Endodermal cell (in vitro differentiated cells): ENCODE measurements at regions not wholly inside any gene's neighbourhood (a gene's known extent, or its start where the extent isn't known, plus 50 kb on each side); places are given as distances from the start of the nearest gene placed in this dataset.

Source experiments
- DNase-seq: peaks from one replicate; pipeline ENCODE4 v3.0.0-alpha.2; 2017
- H3K27ac ChIP-seq: 2 replicates; pipeline ENCODE4 v1.5.1; 2013; ENCODE audit warnings: mild to moderate bottlenecking, low read depth, low read length, moderate library complexity
- H3K27me3 ChIP-seq: 2 replicates; pipeline ENCODE4 v1.6.1; 2013; ENCODE audit warnings: mild to moderate bottlenecking, low read length, moderate library complexity; ENCODE audit not compliant: insufficient read depth, control insufficient read depth, poor library complexity, severe bottlenecking
- H3K36me3 ChIP-seq: 2 replicates; pipeline ENCODE4 v1.7.0; 2013; ENCODE audit warnings: mild to moderate bottlenecking, low read length, moderate library complexity; ENCODE audit not compliant: control insufficient read depth, insufficient read depth
- H3K4me1 ChIP-seq: one replicate; pipeline ENCODE4 v1.7.0; 2013; ENCODE audit warnings: low read length; ENCODE audit not compliant: control insufficient read depth, insufficient read depth
- H3K4me3 ChIP-seq: 2 replicates; pipeline ENCODE4 v1.5.1; 2013; ENCODE audit warnings: mild to moderate bottlenecking, low read length, moderate library complexity
- H3K9ac ChIP-seq: 2 replicates; pipeline ENCODE4 v1.6.1; 2013; ENCODE audit warnings: mild to moderate bottlenecking, low read length, moderate library complexity; ENCODE audit not compliant: poor library complexity, severe bottlenecking; ENCODE audit errors: extremely low read depth
- H3K9me3 ChIP-seq: 2 replicates; pipeline ENCODE4 v1.6.1; 2013; ENCODE audit warnings: mild to moderate bottlenecking, low read length, moderate library complexity; ENCODE audit not compliant: control insufficient read depth
- H3K27ac Mint-ChIP-seq: 2 replicates; pipeline ENCODE4 v1.8.0; 2020; ENCODE audit warnings: mixed read lengths
- H3K27me3 Mint-ChIP-seq: 2 replicates; pipeline ENCODE4 v1.8.0; 2021; ENCODE audit warnings: mild to moderate bottlenecking, mixed read lengths; ENCODE audit not compliant: insufficient read depth
- H3K36me3 Mint-ChIP-seq: 2 replicates; pipeline ENCODE4 v1.8.0; 2020; ENCODE audit warnings: low read depth, mixed read lengths
- H3K4me1 Mint-ChIP-seq: 2 replicates; pipeline ENCODE4 v1.8.0; 2020; ENCODE audit warnings: mixed read lengths
- H3K4me3 Mint-ChIP-seq: 2 replicates; pipeline ENCODE4 v1.8.0; 2020; ENCODE audit warnings: mild to moderate bottlenecking, moderate library complexity, mixed read lengths
- H3K9me3 Mint-ChIP-seq: 2 replicates; pipeline ENCODE4 v1.8.0; 2020; ENCODE audit warnings: mild to moderate bottlenecking, mixed read lengths
- WGBS, 2 experiments: methylation state at CpG; one replicate each; pipeline versions ENCODE4 v1.1.5 to v1.1.7; 2013; ENCODE audit warnings: missing lambda C conversion rate in 2 of 2, mixed read lengths in 1 of 2; ENCODE audit not compliant: insufficient coverage in 1 of 2, insufficient read length in 1 of 2; 5-methylcytosine and 5-hydroxymethylcytosine counted together
- TF ChIP-seq, protein P1 (sequence below): fragments of 200-600 bp; sonication (generic); conservative IDR thresholded peaks from 2 replicates; pipeline ENCODE4 v1.5.0; 2021; ENCODE audit warnings: antibody characterized with exemption, mild to moderate bottlenecking

- Mint-ChIP-seq H3K4me1 (peaks cover 6% of the 10 kb centered on the region), H3K9me3 (no peaks in the 10 kb centered on the region), H3K36me3 (no peaks in the 10 kb centered on the region), H3K4me3 (no peak overlapping the region), H3K27me3 (no peaks in the 10 kb centered on the region), H3K27ac (no peak overlapping the region)
- Histone ChIP-seq H3K27me3 (no peaks in the 10 kb centered on the region), H3K4me3 (no peak overlapping the region), H3K27ac (no peak overlapping the region), H3K9ac (no peak overlapping the region), H3K36me3 (no peaks in the 10 kb centered on the region), H3K9me3 (no peaks in the 10 kb centered on the region), H3K4me1 (no peaks in the 10 kb centered on the region)
- no peak for DNase-seq
- TF ChIP-seq, protein P1, sequence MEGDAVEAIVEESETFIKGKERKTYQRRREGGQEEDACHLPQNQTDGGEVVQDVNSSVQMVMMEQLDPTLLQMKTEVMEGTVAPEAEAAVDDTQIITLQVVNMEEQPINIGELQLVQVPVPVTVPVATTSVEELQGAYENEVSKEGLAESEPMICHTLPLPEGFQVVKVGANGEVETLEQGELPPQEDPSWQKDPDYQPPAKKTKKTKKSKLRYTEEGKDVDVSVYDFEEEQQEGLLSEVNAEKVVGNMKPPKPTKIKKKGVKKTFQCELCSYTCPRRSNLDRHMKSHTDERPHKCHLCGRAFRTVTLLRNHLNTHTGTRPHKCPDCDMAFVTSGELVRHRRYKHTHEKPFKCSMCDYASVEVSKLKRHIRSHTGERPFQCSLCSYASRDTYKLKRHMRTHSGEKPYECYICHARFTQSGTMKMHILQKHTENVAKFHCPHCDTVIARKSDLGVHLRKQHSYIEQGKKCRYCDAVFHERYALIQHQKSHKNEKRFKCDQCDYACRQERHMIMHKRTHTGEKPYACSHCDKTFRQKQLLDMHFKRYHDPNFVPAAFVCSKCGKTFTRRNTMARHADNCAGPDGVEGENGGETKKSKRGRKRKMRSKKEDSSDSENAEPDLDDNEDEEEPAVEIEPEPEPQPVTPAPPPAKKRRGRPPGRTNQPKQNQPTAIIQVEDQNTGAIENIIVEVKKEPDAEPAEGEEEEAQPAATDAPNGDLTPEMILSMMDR = no peak
- 84 to 100% methylated on average over 1 of the region's 1 CpG for WGBS, 2 experiments
These were observed 130.5 kb downstream of the FAM76B start for GRCh38 chr11:95659088-95659487.

DNA sequence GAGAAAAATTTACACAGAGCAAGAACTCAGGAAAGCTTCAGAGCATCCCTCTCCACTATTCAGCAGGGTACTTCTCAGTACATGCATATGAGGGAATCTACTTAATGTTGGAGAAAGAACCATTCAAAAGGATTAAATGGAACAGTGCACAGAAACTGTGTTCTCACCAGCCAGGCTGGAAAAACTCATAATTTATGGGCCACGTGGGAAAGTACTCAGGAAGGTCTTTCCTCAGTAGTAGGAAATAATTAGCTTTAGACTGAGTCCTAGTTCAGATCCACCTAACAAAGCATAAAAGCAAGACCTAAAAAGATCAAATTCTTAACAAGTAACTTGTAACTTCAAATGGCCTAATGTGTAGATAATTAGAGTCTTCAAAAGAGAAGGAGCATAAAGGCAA lies 134.0 kb downstream of the FAM76B start:
- H3K36me3 Mint-ChIP-seq = no peaks in the 10 kb centered on the region
- Histone ChIP-seq H3K27me3 (no peaks in the 10 kb centered on the region), H3K36me3 (no peaks in the 10 kb centered on the region), H3K9ac (no peak overlapping the region), H3K27ac (no peak overlapping the region), H3K4me3 (no peak overlapping the region), H3K9me3 (no peaks in the 10 kb centered on the region), H3K4me1 (peaks cover 3% of the 10 kb centered on the region)
- TF ChIP-seq, protein P1 = no peak
- 82% methylated on average over 1 of the region's 1 CpG; no CpG with 5 or more reads in 1 of the 2 experiments for WGBS, 2 experiments
- H3K4me1 Mint-ChIP-seq = peaks cover 23% of the 10 kb centered on the region
- no peak overlapping the region for H3K27ac Mint-ChIP-seq
- no peak overlapping the region for H3K4me3 Mint-ChIP-seq
- H3K9me3 Mint-ChIP-seq = no peaks in the 10 kb centered on the region
- DNase-seq = no peak
- H3K27me3 Mint-ChIP-seq = no peaks in the 10 kb centered on the region

GRCh38 chr11:95653680-95654079 lies 135.9 kb downstream of the FAM76B start:
- Histone ChIP-seq H3K36me3 (no peaks in the 10 kb centered on the region), H3K9ac (no peak overlapping the region), H3K27me3 (no peaks in the 10 kb centered on the region), H3K9me3 (no peaks in the 10 kb centered on the region), H3K4me1 (peaks cover 13% of the 10 kb centered on the region), H3K27ac (no peak overlapping the region), H3K4me3 (no peak overlapping the region)
- 89 to 100% methylated on average over 1 of the region's 1 CpG for WGBS, 2 experiments
- Mint-ChIP-seq H3K4me1 (peaks cover 25% of the 10 kb centered on the region), H3K36me3 (no peaks in the 10 kb centered on the region), H3K27me3 (no peaks in the 10 kb centered on the region), H3K4me3 (no peak overlapping the region), H3K9me3 (no peaks in the 10 kb centered on the region), H3K27ac (no peak overlapping the region)
- DNase-seq = no peak
- TF ChIP-seq, protein P1 = no peak
